Stomach (tissue), 8 donors: ENCODE measurements at regions not wholly inside any gene's neighbourhood (a gene's known extent, or its start where the extent isn't known, plus 50 kb on each side); places are given as distances from the start of the nearest gene placed in this dataset.

Experiments
- DNase-seq, 2 donors: peaks; one replicate each; pipeline versions ENCODE4 v3.0.0 to v3.0.0-alpha.2; 2013 to 2019
- H3K27ac ChIP-seq, 5 donors: fragments of 200-600 bp in 4 of 5; sonication (generic) in 4 of 5; one replicate each; pipeline ENCODE4 v1.5.1; 2013 to 2019; ENCODE audit warnings: mild to moderate bottlenecking in 1 of 5, moderate library complexity in 1 of 5
- H3K27me3 ChIP-seq, 3 donors: fragments of 200-600 bp; sonication (generic); one replicate each; pipeline ENCODE4 v1.5.1; 2017 to 2019; ENCODE audit warnings: mixed run types in 1 of 3
- H3K36me3 ChIP-seq, 4 donors: fragments of 200-600 bp; sonication (generic); 1 replicate in 3 of 4; 2 replicates in 1 of 4; pipeline ENCODE4 v1.5.1; 2016 to 2019
- H3K4me1 ChIP-seq, 4 donors: fragments of 200-600 bp; sonication (generic); one replicate each; pipeline ENCODE4 v1.5.1; 2016 to 2019
- H3K4me3 ChIP-seq, 4 donors: fragments of 200-600 bp; sonication (generic) in 3 of 4; one replicate each; pipeline ENCODE4 v1.5.1; 2016 to 2019; ENCODE audit warnings: mild to moderate bottlenecking in 1 of 4
- H3K9me3 ChIP-seq, 4 donors: fragments of 200-600 bp; sonication (generic); one replicate each; pipeline ENCODE4 v1.5.1; 2016 to 2019
- EP300 ChIP-seq: sonication (generic); formaldehyde crosslinking; IDR thresholded peaks from one replicate; pipeline ENCODE4 v1.6.1; 2017; ENCODE audit warnings: antibody characterized with exemption
- POLR2A ChIP-seq, 4 donors: fragments of 450-650 bp; IDR thresholded peaks; one replicate each; pipeline ENCODE4 v1.6.1; 2016; ENCODE audit warnings: antibody characterized with exemption in 4 of 4, control low read depth in 2 of 4, mild to moderate bottlenecking in 1 of 4, moderate library complexity in 1 of 4
- POLR2AphosphoS5 ChIP-seq, 3 donors: sonication (generic); formaldehyde crosslinking; IDR thresholded peaks; one replicate each; pipeline ENCODE4 v1.6.1; 2016; ENCODE audit warnings: antibody characterized with exemption in 3 of 3
- WGBS, 5 donors: extraction: QIAGEN DNeasy Blood & Tissue Kit in 3 of 5; methylation state at CpG; one replicate each; pipeline versions ENCODE4 v1.1.5 to v1.1.7; 2013 to 2018; 5-methylcytosine and 5-hydroxymethylcytosine counted together
- intact Hi-C: fragments of 100-400 bp; cut with DNase I; formaldehyde crosslinking; loops from one replicate; pipeline ENCODE4 v1.15.1; 2023; ENCODE audit warnings: low total_unique reads
- TF ChIP-seq, protein P1 (sequence below), 7 experiments: fragments of 450-650 bp in 4 of 7; fragments of 200-600 bp in 3 of 7; sonication (generic) in 3 of 7; IDR thresholded peaks; one replicate each; pipeline ENCODE4 v1.5.1; 2016 to 2019; ENCODE audit warnings: antibody characterized with exemption in 7 of 7, control low read depth in 2 of 7, mild to moderate bottlenecking in 1 of 7
- donor health status: healthy with polysubstance abuse.
- donor health status: Bipolar disorder and iron deficiency.
- donor health status: healthy.

DNA sequence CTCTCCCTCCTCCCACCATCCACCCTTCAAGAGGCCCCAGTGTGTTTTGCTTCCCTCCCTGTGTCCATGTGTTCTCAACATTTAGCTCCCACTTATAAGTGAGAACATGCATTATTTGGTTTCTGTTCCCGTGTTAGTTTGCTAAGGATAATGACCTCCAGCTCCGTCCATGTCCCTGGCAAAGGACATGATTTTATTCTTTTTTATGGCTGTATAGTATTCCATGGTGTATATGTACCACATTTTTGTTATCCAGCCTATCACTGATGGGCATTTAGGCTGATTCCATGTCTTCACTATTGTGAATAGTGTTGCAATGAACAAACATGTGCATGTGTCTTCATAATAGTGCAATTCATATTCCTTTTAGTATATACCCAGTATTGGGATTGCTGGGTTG is 79.7 kb downstream of the MRPL32 start:
- no peaks in the 10 kb centered on the region for H3K27me3 ChIP-seq
- no peaks in the 10 kb centered on the region for H3K9me3 ChIP-seq
- no peak overlapping the region for H3K27ac ChIP-seq
- no peak for DNase-seq
- no peaks in the 10 kb centered on the region for H3K36me3 ChIP-seq
- no peak overlapping the region for H3K4me3 ChIP-seq
- intact Hi-C loops = no loop called here
- H3K4me1 ChIP-seq = no peaks in the 10 kb centered on the region
- WGBS, 5 donors = 79 to 89% (median 88%) methylated on average over 2 of the region's 2 CpGs
- TF ChIP-seq, protein P1, sequence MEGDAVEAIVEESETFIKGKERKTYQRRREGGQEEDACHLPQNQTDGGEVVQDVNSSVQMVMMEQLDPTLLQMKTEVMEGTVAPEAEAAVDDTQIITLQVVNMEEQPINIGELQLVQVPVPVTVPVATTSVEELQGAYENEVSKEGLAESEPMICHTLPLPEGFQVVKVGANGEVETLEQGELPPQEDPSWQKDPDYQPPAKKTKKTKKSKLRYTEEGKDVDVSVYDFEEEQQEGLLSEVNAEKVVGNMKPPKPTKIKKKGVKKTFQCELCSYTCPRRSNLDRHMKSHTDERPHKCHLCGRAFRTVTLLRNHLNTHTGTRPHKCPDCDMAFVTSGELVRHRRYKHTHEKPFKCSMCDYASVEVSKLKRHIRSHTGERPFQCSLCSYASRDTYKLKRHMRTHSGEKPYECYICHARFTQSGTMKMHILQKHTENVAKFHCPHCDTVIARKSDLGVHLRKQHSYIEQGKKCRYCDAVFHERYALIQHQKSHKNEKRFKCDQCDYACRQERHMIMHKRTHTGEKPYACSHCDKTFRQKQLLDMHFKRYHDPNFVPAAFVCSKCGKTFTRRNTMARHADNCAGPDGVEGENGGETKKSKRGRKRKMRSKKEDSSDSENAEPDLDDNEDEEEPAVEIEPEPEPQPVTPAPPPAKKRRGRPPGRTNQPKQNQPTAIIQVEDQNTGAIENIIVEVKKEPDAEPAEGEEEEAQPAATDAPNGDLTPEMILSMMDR (IDR thresholded peaks at IDR 0.05) = no peak
- TF ChIP-seq POLR2AphosphoS5 (IDR thresholded peaks at IDR 0.05) (no peak), EP300 (no peak), POLR2A (IDR thresholded peaks at IDR 0.05) (no peak)

DNA sequence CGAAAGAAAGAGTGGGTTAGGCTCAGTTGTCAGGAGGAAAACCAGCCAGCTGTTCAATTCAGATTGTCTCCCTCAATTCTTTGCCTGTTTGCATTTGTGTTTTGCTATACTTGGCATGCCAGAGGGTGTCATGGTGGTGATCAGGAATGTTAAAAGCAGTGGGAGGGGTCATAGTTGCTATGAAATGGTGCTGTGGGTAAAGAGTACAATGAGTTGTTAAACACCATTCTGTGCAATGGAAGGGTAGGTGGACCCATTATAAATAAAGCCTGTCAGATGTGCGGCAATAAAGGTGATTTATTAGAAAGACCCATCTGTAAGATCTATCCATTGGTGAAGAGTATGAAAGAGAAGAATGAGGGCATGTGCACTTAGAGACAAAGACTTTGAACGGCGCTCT is 82.2 kb downstream of the MRPL32 start:
- H3K27ac ChIP-seq = no peak overlapping the region
- WGBS, 5 donors = 86 to 97% (median 88%) methylated on average over 4 of the region's 4 CpGs
- no peaks in the 10 kb centered on the region for H3K9me3 ChIP-seq
- no peak overlapping the region for H3K4me3 ChIP-seq
- H3K36me3 ChIP-seq = no peaks in the 10 kb centered on the region
- H3K27me3 ChIP-seq = no peaks in the 10 kb centered on the region
- no peak for DNase-seq
- intact Hi-C loops = no loop called here
- TF ChIP-seq POLR2A (IDR thresholded peaks at IDR 0.05) = no peak
- TF ChIP-seq EP300 = no peak
- TF ChIP-seq POLR2AphosphoS5 (IDR thresholded peaks at IDR 0.05) = no peak
- TF ChIP-seq, protein P1 (IDR thresholded peaks at IDR 0.05) = no peak
- no peaks in the 10 kb centered on the region for H3K4me1 ChIP-seq

DNA sequence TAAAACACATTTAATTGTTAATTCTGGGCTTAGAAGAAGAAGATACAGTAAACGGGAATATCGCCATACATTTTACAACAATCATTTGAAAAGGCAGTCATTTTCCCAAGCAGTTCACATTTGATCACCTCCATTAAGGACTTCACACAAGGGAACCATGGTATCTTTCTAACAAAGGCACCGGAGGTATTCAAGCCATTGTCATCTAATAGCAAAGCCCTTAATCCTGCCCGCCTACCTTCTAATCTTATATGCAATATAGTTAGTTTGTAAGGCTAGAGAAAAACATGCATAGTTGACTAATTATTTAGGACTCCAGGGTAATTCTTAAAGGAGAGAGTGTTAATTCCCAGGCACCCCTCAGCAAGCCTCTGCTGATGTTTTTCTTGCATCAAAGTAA is 83.1 kb downstream of the MRPL32 start:
- Histone ChIP-seq H3K27ac (no peak overlapping the region), H3K4me3 (no peak overlapping the region), H3K36me3 (no peaks in the 10 kb centered on the region), H3K9me3 (no peaks in the 10 kb centered on the region), H3K27me3 (no peaks in the 10 kb centered on the region), H3K4me1 (no peaks in the 10 kb centered on the region)
- WGBS, 5 donors = 75 to 96% (median 84%) methylated on average over 4 of the region's 4 CpGs
- intact Hi-C loops = no loop called here
- DNase-seq = no peak
- TF ChIP-seq POLR2AphosphoS5 (IDR thresholded peaks at IDR 0.05) (no peak), POLR2A (IDR thresholded peaks at IDR 0.05) (no peak), EP300 (no peak)
- TF ChIP-seq, protein P1 (IDR thresholded peaks at IDR 0.05) = no peak

DNA sequence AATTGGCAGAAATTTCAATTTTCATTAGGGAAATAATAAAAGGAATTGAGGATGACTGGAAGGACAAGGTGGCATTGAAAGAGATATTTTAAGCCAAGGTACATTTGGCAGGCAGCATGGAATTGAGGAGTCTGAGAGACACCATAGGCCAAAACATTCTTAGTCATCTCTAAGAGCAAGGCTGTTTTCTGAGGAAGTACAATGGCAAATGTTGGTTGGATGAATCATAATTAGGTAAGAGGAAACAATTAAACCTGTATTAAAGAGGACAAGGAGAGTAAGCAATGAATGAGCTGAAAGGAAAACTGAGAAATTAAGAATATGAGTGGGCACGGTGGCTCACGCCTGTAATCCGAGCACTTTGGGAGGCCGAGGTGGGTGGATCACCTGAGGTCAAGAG is 86.3 kb downstream of the MRPL32 start:
- TF ChIP-seq, protein P1 (IDR thresholded peaks at IDR 0.05) = no peak
- TF ChIP-seq EP300 (no peak), POLR2AphosphoS5 (IDR thresholded peaks at IDR 0.05) (no peak), POLR2A (IDR thresholded peaks at IDR 0.05) (no peak)
- Histone ChIP-seq H3K27me3 (no peaks in the 10 kb centered on the region), H3K4me1 (no peaks in the 10 kb centered on the region), H3K9me3 (no peaks in the 10 kb centered on the region), H3K27ac (no peak overlapping the region), H3K4me3 (no peak overlapping the region), H3K36me3 (no peaks in the 10 kb centered on the region)
- whole genome bisulfite sequencing, 5 donors = 86 to 91% (median 88%) methylated on average over 4 of the region's 4 CpGs
- intact Hi-C loops = no loop called here
- DNase-seq = no peak
